ENCODE measurements at regions not wholly inside any gene's neighbourhood (a gene's known extent, or its start where the extent isn't known, plus 50 kb on each side); places are given as distances from the start of the nearest gene placed in this dataset.

DNA sequence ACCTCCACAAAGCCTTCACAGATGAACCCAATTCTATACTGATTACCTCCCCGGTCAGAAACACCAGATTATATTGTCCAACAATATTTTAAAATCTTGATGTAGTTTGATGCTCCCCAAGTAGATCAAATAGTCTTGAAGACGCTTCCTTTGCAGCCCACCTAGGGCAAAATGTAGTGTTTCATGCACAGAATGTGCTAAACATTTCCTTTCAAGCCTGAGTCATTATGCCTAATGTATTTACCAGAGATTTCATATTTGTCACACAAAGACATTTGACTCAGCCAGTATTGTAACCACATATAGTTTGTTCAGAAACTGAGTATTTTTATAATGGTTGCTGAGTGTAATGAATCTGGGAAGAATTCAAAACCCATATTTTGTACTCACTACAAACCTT, 1396.8 kb downstream of the LRRC4C start:
- no peak overlapping the region for H3K4me3 ChIP-seq (replicated peaks in 1 of 2; ENCODE audit: low read depth in 2 of 2, low read length in 2 of 2)

DNA sequence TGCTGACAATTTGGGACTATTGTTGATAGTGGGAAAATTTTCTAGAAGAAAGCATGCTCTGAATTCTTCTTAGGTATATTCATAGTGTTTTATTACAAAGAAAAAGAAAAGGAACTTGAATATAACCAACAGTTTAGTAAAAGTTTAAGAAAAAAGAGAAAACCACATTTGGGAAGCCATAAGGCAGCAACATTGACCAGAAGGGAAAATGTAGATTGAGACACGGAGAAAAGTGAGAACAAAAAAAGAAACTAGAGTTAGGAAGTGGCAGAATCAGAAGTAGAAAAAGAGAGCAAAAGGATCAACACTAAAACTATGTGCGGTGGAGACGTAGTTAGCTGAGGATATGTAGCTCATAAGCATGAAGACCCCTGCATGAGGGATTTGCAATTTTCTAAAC, 1398.2 kb downstream of the LRRC4C start:
- TF ChIP-seq, protein P1, sequence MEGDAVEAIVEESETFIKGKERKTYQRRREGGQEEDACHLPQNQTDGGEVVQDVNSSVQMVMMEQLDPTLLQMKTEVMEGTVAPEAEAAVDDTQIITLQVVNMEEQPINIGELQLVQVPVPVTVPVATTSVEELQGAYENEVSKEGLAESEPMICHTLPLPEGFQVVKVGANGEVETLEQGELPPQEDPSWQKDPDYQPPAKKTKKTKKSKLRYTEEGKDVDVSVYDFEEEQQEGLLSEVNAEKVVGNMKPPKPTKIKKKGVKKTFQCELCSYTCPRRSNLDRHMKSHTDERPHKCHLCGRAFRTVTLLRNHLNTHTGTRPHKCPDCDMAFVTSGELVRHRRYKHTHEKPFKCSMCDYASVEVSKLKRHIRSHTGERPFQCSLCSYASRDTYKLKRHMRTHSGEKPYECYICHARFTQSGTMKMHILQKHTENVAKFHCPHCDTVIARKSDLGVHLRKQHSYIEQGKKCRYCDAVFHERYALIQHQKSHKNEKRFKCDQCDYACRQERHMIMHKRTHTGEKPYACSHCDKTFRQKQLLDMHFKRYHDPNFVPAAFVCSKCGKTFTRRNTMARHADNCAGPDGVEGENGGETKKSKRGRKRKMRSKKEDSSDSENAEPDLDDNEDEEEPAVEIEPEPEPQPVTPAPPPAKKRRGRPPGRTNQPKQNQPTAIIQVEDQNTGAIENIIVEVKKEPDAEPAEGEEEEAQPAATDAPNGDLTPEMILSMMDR (IDR thresholded peaks at IDR 0.05; ENCODE audit: low read depth, low read length) = no peak
- DNase-seq (ENCODE audit: low read depth in 2 of 2) = no peak
- H3K4me3 ChIP-seq (replicated peaks in 1 of 2; ENCODE audit: low read depth in 2 of 2, low read length in 2 of 2) = no peak overlapping the region

More for the DNA sequence above, 1396.8 kb downstream of the LRRC4C start:
- DNase-seq (ENCODE audit: low read depth in 2 of 2) = no peak
- TF ChIP-seq, protein P1 (IDR thresholded peaks at IDR 0.05; ENCODE audit: low read depth, low read length) = no peak

DNA sequence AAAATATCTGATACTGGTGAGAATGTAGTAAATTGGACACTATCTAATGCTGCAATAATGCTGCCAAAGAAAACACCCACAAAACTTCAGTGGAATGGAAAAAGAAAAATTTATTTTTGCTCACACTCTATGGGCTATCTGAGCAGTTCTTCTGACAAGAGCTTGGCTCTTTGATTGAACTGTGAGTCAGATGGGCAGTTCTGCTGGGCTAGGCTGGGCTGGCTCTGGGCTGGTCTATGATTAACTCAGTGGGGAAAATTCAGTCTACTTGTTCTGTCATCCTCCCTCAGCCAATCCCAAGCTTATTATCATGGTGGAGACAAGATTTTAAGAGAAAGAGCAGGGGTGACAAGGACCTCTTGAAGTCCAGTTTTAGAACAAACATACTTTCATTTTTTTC, 1404.8 kb downstream of the LRRC4C start:
- TF ChIP-seq, protein P1 (IDR thresholded peaks at IDR 0.05; ENCODE audit: low read depth, low read length) = no peak

DNA sequence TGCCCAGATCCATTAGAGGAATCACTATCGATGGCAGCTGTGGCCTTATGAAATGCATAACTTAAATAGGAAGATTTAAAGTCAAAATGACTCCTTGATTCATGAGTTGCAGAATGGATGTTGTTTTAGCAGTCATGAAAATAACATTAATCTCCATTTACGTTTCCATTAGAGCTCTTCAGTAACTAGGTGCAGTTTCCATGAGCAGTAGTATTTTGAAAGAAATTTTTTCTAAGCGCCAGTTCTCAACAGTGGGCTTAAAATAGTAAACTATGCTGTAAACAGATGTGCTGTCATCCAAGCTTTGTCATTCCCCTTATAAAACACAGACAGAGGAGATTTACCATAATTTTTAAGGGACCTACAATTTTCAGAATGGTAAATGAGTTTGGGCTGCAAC, 1414.1 kb downstream of the LRRC4C start:
- TF ChIP-seq, protein P1 (IDR thresholded peaks at IDR 0.05; ENCODE audit: low read depth, low read length) = no peak
- DNase-seq (ENCODE audit: low read depth in 2 of 2) = no peak

More for the DNA sequence above, 1404.8 kb downstream of the LRRC4C start:
- H3K4me3 ChIP-seq (replicated peaks in 1 of 2; ENCODE audit: low read depth in 2 of 2, low read length in 2 of 2) = no peak overlapping the region
- no peak for DNase-seq (ENCODE audit: low read depth in 2 of 2)

DNA sequence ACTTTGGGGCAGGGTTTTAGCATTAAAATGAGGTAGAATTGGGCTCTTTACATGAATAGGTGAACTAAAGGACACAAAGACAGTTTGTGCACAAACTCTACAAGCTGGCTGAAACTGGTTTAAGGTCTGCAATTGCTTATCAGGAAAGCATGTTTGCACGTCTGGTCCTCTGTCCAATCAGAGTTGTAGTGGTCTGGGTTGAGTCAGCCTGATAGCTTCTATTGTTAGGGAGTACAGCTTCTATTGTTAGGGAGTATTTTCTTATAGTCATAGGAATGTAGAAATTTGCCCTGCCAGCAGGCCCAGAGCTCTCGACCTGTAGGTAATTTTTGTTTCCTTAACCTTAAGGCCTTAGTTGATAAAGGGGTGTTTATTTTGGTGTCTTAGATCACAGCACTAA, 1422.4 kb downstream of the LRRC4C start:
- no peak overlapping the region for H3K4me3 ChIP-seq (replicated peaks in 1 of 2; ENCODE audit: low read depth in 2 of 2, low read length in 2 of 2)
- TF ChIP-seq, protein P1 (IDR thresholded peaks at IDR 0.05; ENCODE audit: low read depth, low read length) = no peak
- no peak for DNase-seq (ENCODE audit: low read depth in 2 of 2)

More for the DNA sequence above, 1414.1 kb downstream of the LRRC4C start:
- H3K4me3 ChIP-seq (replicated peaks in 1 of 2; ENCODE audit: low read depth in 2 of 2, low read length in 2 of 2) = no peak overlapping the region

DNA sequence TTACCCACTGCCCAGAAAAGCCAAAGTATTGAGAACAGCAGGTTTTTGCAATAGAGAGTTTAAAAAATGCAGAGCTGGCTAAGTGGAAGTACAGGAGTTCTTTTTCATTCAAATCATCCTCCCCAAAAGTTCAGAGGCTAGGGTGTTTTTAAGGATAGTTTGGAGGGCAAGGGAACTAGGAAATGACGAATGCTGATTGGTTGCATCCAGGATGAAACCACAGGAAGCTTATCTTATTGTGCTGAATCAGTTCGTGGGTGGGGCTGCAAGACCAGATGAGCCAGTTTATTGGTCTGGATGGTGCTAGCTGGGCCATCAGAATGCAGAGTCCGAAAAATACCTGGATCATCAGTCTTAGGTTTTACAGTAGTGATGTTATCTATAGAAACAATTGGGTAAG, 1427.1 kb downstream of the LRRC4C start:
- no peak overlapping the region for H3K4me3 ChIP-seq (replicated peaks in 1 of 2; ENCODE audit: low read depth in 2 of 2, low read length in 2 of 2)
- TF ChIP-seq, protein P1 (IDR thresholded peaks at IDR 0.05; ENCODE audit: low read depth, low read length) = no peak
- no peak for DNase-seq (ENCODE audit: low read depth in 2 of 2)

DNA sequence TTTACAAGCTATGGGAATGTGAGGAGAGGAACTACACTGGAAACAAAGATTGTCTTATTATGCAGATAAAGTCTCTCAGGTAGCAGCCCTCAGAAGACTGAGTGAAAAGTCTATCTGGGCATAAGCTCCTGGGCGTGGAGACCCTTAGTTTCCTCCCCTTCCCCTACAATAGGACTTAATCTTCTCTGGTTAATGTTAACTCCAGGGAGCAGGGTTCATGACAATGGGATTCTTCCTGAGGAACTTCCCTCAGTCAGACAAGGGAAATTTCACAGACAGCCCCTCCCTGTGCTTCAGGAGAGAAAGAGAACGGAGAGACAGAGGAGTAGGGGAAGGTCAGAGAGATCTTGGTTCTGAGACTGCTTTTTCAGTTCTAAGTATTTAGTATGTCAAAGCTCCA, 1428.6 kb downstream of the LRRC4C start:
- TF ChIP-seq, protein P1 (IDR thresholded peaks at IDR 0.05; ENCODE audit: low read depth, low read length) = no peak

More for the DNA sequence above, 1428.6 kb downstream of the LRRC4C start:
- H3K4me3 ChIP-seq (replicated peaks in 1 of 2; ENCODE audit: low read depth in 2 of 2, low read length in 2 of 2) = no peak overlapping the region
- no peak for DNase-seq (ENCODE audit: low read depth in 2 of 2)

All from cardiac fibroblast (primary cell).